ENCODE measurements at regions not wholly inside any gene's neighbourhood (a gene's known extent, or its start where the extent isn't known, plus 50 kb on each side); places are given as distances from the start of the nearest gene placed in this dataset.
"Not testable (repeated sequence)": the region's sequence is repeated elsewhere in the genome, so short reads cannot be mapped to it uniquely, and the experiment has no call there.

DNA sequence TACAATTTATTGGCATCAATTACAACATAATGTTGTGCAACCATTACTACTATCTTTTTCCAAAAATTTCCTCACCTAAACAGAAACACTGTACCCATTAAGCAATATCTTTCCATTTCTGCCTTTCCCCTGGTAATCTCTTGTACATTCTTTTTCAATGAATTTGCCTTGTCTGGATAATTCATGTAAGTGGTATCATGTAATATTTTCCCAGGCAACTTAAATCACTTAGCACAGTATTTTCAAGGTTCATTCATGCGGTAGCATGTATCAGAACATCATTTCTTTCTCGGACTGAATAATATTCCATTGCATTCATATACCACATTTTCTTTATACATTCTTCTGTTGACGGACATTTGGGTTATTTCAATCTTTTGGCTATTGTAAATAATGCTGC lies 139.0 kb downstream of the GOLGA6L6 start:
- H3K4me1 ChIP-seq (ENCODE audit: control insufficient read depth in 1 of 2, insufficient read depth in 2 of 2, low read length in 2 of 2); H3K27me3 ChIP-seq (ENCODE audit: control insufficient read depth in 2 of 2, insufficient read depth in 2 of 2, low read length in 2 of 2); H2AFZ ChIP-seq (ENCODE audit: insufficient read depth, low read depth, low read length, poor library complexity, severe bottlenecking); H3K9me3 Mint-ChIP-seq; H3K4me2 ChIP-seq (replicated peaks; ENCODE audit: extremely low read depth, low read length, poor library complexity, severe bottlenecking); H3K36me3 Mint-ChIP-seq; H3K27ac Mint-ChIP-seq; H3K4me3 Mint-ChIP-seq; H3K27ac ChIP-seq (ENCODE audit: low read depth in 1 of 2, low read length in 2 of 2); H3K27me3 Mint-ChIP-seq (ENCODE audit: low read depth in 3 of 3); H3K4me3 ChIP-seq (replicated peaks in 1 of 3; ENCODE audit: low read depth in 2 of 3, low read length in 3 of 3); H3K79me2 ChIP-seq (ENCODE audit: insufficient read depth, low read length); H3K9ac ChIP-seq (ENCODE audit: insufficient read depth, low read length, poor library complexity, severe bottlenecking); H3K4me1 Mint-ChIP-seq; H4K20me1 ChIP-seq (ENCODE audit: insufficient read depth, low read length); H3K36me3 ChIP-seq (replicated peaks in 1 of 2; ENCODE audit: control insufficient read depth in 1 of 2, insufficient read depth in 2 of 2, low read length in 2 of 2); DNase-seq; H3K9me3 ChIP-seq (replicated peaks in 1 of 2; ENCODE audit: control insufficient read depth in 1 of 2, insufficient read depth in 1 of 2, low read length in 2 of 2): not testable (repeated sequence)
- WGBS (ENCODE audit: insufficient coverage), result 100% methylated on average over 1 of the region's 3 CpGs
- intact Hi-C loops (cut with micrococcal nuclease), result loop anchor here in 1 of 2 donors (10.0 kb wide), 1 partner anchor 58 kb away; no protein-coding TSS in a partner anchor

GRCh38 chr15:20401058-20401457 lies 140.5 kb downstream of the GOLGA6L6 start:
- not testable (repeated sequence) for H3K4me1 Mint-ChIP-seq; H2AFZ ChIP-seq (ENCODE audit: insufficient read depth, low read depth, low read length, poor library complexity, severe bottlenecking); H3K27me3 ChIP-seq (ENCODE audit: control insufficient read depth in 2 of 2, insufficient read depth in 2 of 2, low read length in 2 of 2); H3K9me3 ChIP-seq (replicated peaks in 1 of 2; ENCODE audit: control insufficient read depth in 1 of 2, insufficient read depth in 1 of 2, low read length in 2 of 2); H3K4me1 ChIP-seq (ENCODE audit: control insufficient read depth in 1 of 2, insufficient read depth in 2 of 2, low read length in 2 of 2); H3K36me3 Mint-ChIP-seq; H3K9ac ChIP-seq (ENCODE audit: insufficient read depth, low read length, poor library complexity, severe bottlenecking); H4K20me1 ChIP-seq (ENCODE audit: insufficient read depth, low read length); H3K79me2 ChIP-seq (ENCODE audit: insufficient read depth, low read length); H3K36me3 ChIP-seq (replicated peaks in 1 of 2; ENCODE audit: control insufficient read depth in 1 of 2, insufficient read depth in 2 of 2, low read length in 2 of 2); H3K4me3 Mint-ChIP-seq; H3K4me2 ChIP-seq (replicated peaks; ENCODE audit: extremely low read depth, low read length, poor library complexity, severe bottlenecking); H3K27me3 Mint-ChIP-seq (ENCODE audit: low read depth in 3 of 3); H3K27ac Mint-ChIP-seq; DNase-seq; H3K27ac ChIP-seq (ENCODE audit: low read depth in 1 of 2, low read length in 2 of 2); H3K4me3 ChIP-seq (replicated peaks in 1 of 3; ENCODE audit: low read depth in 2 of 3, low read length in 3 of 3); H3K9me3 Mint-ChIP-seq
- intact Hi-C loops (cut with micrococcal nuclease), result loop anchor here in 1 of 2 donors (10.0 kb wide), 1 partner anchor 56 kb away; no protein-coding TSS in a partner anchor
- WGBS (ENCODE audit: insufficient coverage), result 87% methylated on average over 3 of the region's 3 CpGs

- H3K27me3 ChIP-seq (ENCODE audit: control insufficient read depth in 2 of 2, insufficient read depth in 2 of 2, low read length in 2 of 2); H3K4me1 ChIP-seq (ENCODE audit: control insufficient read depth in 1 of 2, insufficient read depth in 2 of 2, low read length in 2 of 2); H3K27me3 Mint-ChIP-seq (ENCODE audit: low read depth in 3 of 3); H3K9me3 Mint-ChIP-seq; H4K20me1 ChIP-seq (ENCODE audit: insufficient read depth, low read length); intact Hi-C loops (cut with micrococcal nuclease); H3K79me2 ChIP-seq (ENCODE audit: insufficient read depth, low read length); DNase-seq; H3K9me3 ChIP-seq (replicated peaks in 1 of 2; ENCODE audit: control insufficient read depth in 1 of 2, insufficient read depth in 1 of 2, low read length in 2 of 2); H3K27ac Mint-ChIP-seq; H3K36me3 Mint-ChIP-seq; H3K4me3 ChIP-seq (replicated peaks in 1 of 3; ENCODE audit: low read depth in 2 of 3, low read length in 3 of 3); H2AFZ ChIP-seq (ENCODE audit: insufficient read depth, low read depth, low read length, poor library complexity, severe bottlenecking); H3K9ac ChIP-seq (ENCODE audit: insufficient read depth, low read length, poor library complexity, severe bottlenecking); H3K4me1 Mint-ChIP-seq; H3K4me3 Mint-ChIP-seq; H3K4me2 ChIP-seq (replicated peaks; ENCODE audit: extremely low read depth, low read length, poor library complexity, severe bottlenecking); H3K36me3 ChIP-seq (replicated peaks in 1 of 2; ENCODE audit: control insufficient read depth in 1 of 2, insufficient read depth in 2 of 2, low read length in 2 of 2); H3K27ac ChIP-seq (ENCODE audit: low read depth in 1 of 2, low read length in 2 of 2): not testable (repeated sequence)
- WGBS (ENCODE audit: insufficient coverage), result 96% methylated on average over 3 of the region's 5 CpGs
Observed at GRCh38 chr15:20398680-20399079, 142.9 kb downstream of the GOLGA6L6 start.

DNA sequence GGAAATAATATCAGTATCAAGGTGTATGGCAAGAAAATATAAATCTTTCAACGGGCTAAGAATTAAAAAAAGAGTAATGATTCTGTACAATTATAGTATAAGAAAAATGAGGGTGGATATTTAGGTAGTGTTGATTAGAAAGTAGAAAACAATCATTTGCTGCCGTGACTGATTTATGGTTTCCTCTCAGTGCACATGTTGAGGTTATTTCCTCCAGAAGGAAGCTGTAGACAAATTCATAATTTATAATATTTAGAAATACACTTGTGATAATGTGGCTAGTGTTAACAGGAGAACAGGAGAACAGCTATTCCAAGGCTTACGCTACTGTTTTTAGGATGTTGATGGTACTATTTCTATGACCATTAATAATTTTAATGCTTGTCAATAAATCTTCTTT lies 153.4 kb downstream of the GOLGA6L6 start:
- H3K36me3 Mint-ChIP-seq; H3K4me3 Mint-ChIP-seq; H3K4me1 ChIP-seq (ENCODE audit: control insufficient read depth in 1 of 2, insufficient read depth in 2 of 2, low read length in 2 of 2); H3K36me3 ChIP-seq (replicated peaks in 1 of 2; ENCODE audit: control insufficient read depth in 1 of 2, insufficient read depth in 2 of 2, low read length in 2 of 2); H3K27ac ChIP-seq (ENCODE audit: low read depth in 1 of 2, low read length in 2 of 2); H3K27me3 Mint-ChIP-seq (ENCODE audit: low read depth in 3 of 3); H3K27me3 ChIP-seq (ENCODE audit: control insufficient read depth in 2 of 2, insufficient read depth in 2 of 2, low read length in 2 of 2); H4K20me1 ChIP-seq (ENCODE audit: insufficient read depth, low read length); H3K27ac Mint-ChIP-seq; H3K4me2 ChIP-seq (replicated peaks; ENCODE audit: extremely low read depth, low read length, poor library complexity, severe bottlenecking); DNase-seq; H2AFZ ChIP-seq (ENCODE audit: insufficient read depth, low read depth, low read length, poor library complexity, severe bottlenecking); H3K9me3 Mint-ChIP-seq; H3K79me2 ChIP-seq (ENCODE audit: insufficient read depth, low read length); H3K4me1 Mint-ChIP-seq; intact Hi-C loops (cut with micrococcal nuclease); H3K9ac ChIP-seq (ENCODE audit: insufficient read depth, low read length, poor library complexity, severe bottlenecking); H3K4me3 ChIP-seq (replicated peaks in 1 of 3; ENCODE audit: low read depth in 2 of 3, low read length in 3 of 3): not testable (repeated sequence)
- WGBS (ENCODE audit: insufficient coverage), result no CpG with 5 or more reads among the region's 3 CpGs
- peaks cover 5 to 24% of the 10 kb centered on the region in 2 donors for H3K9me3 ChIP-seq (replicated peaks in 1 of 2; ENCODE audit: control insufficient read depth in 1 of 2, insufficient read depth in 1 of 2, low read length in 2 of 2)

All from CD14-positive monocyte (primary cell).